ENCODE measurements at regions not wholly inside any gene's neighbourhood (a gene's known extent, or its start where the extent isn't known, plus 50 kb on each side); places are given as distances from the start of the nearest gene placed in this dataset.

DNA sequence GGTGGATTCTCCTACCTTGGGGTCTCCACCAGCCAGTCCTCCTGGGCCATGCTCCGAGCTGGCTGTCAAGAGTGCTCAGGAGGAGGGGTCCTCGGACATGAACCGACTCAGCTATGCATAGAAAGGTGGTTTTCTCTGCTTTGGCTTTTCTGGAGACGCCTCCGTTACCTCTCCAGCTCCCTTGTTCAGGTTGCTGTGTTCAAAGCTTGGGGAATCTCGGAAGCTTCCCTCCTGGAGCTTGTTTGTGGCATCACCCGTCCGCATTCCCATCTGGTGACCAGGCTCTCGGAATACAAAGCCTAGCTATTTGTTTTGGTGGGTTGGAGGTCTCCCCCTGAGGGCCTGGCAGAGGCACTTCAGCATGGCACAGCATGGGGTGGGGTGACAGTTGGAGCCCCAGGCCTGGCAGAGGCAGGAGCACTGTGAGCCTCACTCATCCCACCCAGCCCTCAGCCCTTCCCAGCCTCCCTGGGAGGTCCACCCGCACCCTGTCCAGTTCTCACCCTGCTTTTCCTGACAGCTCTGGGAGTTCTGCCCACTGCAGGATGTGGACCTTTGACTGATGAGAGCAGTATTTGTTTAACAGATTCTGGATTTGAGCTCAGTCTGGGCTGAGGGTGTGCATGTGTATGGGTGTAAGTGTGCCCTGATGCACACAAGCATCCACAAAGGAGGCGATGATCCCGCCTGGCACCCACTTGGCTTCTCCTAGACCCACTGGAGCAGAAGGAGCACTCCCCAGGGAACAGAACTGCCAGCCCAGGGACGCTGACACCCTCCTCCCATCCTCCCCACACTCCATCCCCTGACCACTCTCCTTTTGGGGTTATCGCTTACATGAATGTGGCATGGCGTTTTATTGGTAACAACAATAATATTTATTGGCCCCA lies 107.3 kb upstream of the HS6ST1 start:
- no peak overlapping the region for H3K4me3 ChIP-seq (ENCODE audit: low read depth, low read length, poor library complexity, severe bottlenecking)
- POLR2A ChIA-PET (ENCODE audit: low non-redundant PET) = no interaction called here
- H3K27me3 ChIP-seq (replicated peaks; ENCODE audit: insufficient read depth, low read depth, low read length, poor library complexity) = no peaks in the 10 kb centered on the region
- H3K36me3 ChIP-seq (ENCODE audit: insufficient read depth, low read length, poor library complexity, severe bottlenecking) = no peaks in the 10 kb centered on the region
- no peak overlapping the region for H3K27ac ChIP-seq (ENCODE audit: low read depth, low read length, poor library complexity, severe bottlenecking)
- H3K4me1 ChIP-seq (ENCODE audit: insufficient read depth, low read length, poor library complexity, severe bottlenecking) = peaks cover 8% of the 10 kb centered on the region
- intact Hi-C loops (cut with micrococcal nuclease; ENCODE audit: unreplicated experiment) = no loop called here
- peaks cover 3% of the 10 kb centered on the region for H3K9me3 ChIP-seq (ENCODE audit: low read depth, low read length, poor library complexity, severe bottlenecking)
- no TSS peak for BruUV-seq (replicated peaks)
- CTCF ChIA-PET = no interaction called here
- no peak for TF ChIP-seq EZH2 (IDR thresholded peaks at IDR 0.05; ENCODE audit: borderline replicate concordance, low read depth, low read length, poor library complexity, severe bottlenecking)
- TF ChIP-seq, protein P1, sequence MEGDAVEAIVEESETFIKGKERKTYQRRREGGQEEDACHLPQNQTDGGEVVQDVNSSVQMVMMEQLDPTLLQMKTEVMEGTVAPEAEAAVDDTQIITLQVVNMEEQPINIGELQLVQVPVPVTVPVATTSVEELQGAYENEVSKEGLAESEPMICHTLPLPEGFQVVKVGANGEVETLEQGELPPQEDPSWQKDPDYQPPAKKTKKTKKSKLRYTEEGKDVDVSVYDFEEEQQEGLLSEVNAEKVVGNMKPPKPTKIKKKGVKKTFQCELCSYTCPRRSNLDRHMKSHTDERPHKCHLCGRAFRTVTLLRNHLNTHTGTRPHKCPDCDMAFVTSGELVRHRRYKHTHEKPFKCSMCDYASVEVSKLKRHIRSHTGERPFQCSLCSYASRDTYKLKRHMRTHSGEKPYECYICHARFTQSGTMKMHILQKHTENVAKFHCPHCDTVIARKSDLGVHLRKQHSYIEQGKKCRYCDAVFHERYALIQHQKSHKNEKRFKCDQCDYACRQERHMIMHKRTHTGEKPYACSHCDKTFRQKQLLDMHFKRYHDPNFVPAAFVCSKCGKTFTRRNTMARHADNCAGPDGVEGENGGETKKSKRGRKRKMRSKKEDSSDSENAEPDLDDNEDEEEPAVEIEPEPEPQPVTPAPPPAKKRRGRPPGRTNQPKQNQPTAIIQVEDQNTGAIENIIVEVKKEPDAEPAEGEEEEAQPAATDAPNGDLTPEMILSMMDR (conservative IDR thresholded peaks at IDR 0.05; ENCODE audit: low read depth, low read length) = no peak
- DNase-seq (ENCODE audit: low spot score) = no peak

DNA sequence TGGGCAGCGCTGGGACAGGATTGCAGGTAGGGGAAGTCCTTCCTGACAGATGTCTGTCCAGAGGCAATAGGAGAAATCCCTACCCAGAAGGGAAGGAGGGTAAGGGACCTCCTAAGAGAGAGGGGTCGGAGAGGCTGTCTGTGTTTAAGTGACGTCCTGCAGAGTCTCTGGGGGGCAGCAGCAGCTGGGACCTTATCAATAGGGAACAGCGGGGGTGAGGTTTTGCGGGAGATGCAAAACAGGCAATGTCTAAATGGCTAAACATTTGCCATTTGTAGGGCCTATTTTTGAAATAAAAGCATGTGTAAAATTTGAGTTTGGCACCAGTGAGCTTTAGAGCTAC lies 108.7 kb upstream of the HS6ST1 start:
- no TSS peak for BruUV-seq (replicated peaks)
- intact Hi-C loops (cut with micrococcal nuclease; ENCODE audit: unreplicated experiment) = no loop called here
- no peaks in the 10 kb centered on the region for H3K27me3 ChIP-seq (replicated peaks; ENCODE audit: insufficient read depth, low read depth, low read length, poor library complexity)
- no peak overlapping the region for H3K27ac ChIP-seq (ENCODE audit: low read depth, low read length, poor library complexity, severe bottlenecking)
- POLR2A ChIA-PET (ENCODE audit: low non-redundant PET) = no interaction called here
- CTCF ChIA-PET = no interaction called here
- no peak for DNase-seq (ENCODE audit: low spot score)
- H3K4me3 ChIP-seq (ENCODE audit: low read depth, low read length, poor library complexity, severe bottlenecking) = no peak overlapping the region
- no peak for TF ChIP-seq EZH2 (IDR thresholded peaks at IDR 0.05; ENCODE audit: borderline replicate concordance, low read depth, low read length, poor library complexity, severe bottlenecking)
- TF ChIP-seq, protein P1 (conservative IDR thresholded peaks at IDR 0.05; ENCODE audit: low read depth, low read length) = no peak
- peaks cover 3% of the 10 kb centered on the region for H3K9me3 ChIP-seq (ENCODE audit: low read depth, low read length, poor library complexity, severe bottlenecking)
- H3K36me3 ChIP-seq (ENCODE audit: insufficient read depth, low read length, poor library complexity, severe bottlenecking) = no peaks in the 10 kb centered on the region
- H3K4me1 ChIP-seq (ENCODE audit: insufficient read depth, low read length, poor library complexity, severe bottlenecking) = peaks cover 8% of the 10 kb centered on the region

DNA sequence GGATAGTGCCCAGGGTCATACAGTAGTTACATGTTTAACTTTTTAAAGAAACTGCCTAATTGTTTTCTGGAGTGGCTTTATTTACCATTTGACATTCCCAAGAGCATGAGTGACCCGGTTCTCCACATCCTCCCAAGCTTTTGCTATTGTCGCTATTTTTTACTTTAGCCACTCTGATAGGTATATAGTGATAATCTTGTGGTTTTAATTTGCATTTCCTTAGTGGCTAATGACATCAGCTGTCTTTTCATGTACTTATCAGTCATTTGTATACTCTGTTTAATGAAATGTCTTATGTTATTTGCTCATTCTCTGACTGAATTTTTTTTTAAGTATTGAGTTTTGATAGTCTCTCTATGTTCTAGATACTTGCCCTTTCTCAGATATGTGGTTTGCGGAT lies 109.7 kb upstream of the HS6ST1 start:
- Histone ChIP-seq H3K9me3 (ENCODE audit: low read depth, low read length, poor library complexity, severe bottlenecking) (peaks cover 3% of the 10 kb centered on the region), H3K27me3 (replicated peaks; ENCODE audit: insufficient read depth, low read depth, low read length, poor library complexity) (no peaks in the 10 kb centered on the region), H3K4me3 (ENCODE audit: low read depth, low read length, poor library complexity, severe bottlenecking) (no peak overlapping the region), H3K27ac (ENCODE audit: low read depth, low read length, poor library complexity, severe bottlenecking) (no peak overlapping the region), H3K36me3 (ENCODE audit: insufficient read depth, low read length, poor library complexity, severe bottlenecking) (no peaks in the 10 kb centered on the region), H3K4me1 (ENCODE audit: insufficient read depth, low read length, poor library complexity, severe bottlenecking) (peaks cover 8% of the 10 kb centered on the region)
- intact Hi-C loops (cut with micrococcal nuclease; ENCODE audit: unreplicated experiment) = no loop called here
- no TSS peak for BruUV-seq (replicated peaks)
- ChIA-PET CTCF (no interaction called here), POLR2A (ENCODE audit: low non-redundant PET) (no interaction called here)
- DNase-seq (ENCODE audit: low spot score) = no peak
- TF ChIP-seq, protein P1 (conservative IDR thresholded peaks at IDR 0.05; ENCODE audit: low read depth, low read length) = no peak
- TF ChIP-seq EZH2 (IDR thresholded peaks at IDR 0.05; ENCODE audit: borderline replicate concordance, low read depth, low read length, poor library complexity, severe bottlenecking) = no peak

All from A673 (cell line).